ENCODE measurements at regions not wholly inside any gene's neighbourhood (a gene's known extent, or its start where the extent isn't known, plus 50 kb on each side); places are given as distances from the start of the nearest gene placed in this dataset.
"Not testable (repeated sequence)": the region's sequence is repeated elsewhere in the genome, so short reads cannot be mapped to it uniquely, and the experiment has no call there.

- DNase-seq (ENCODE audit: low read depth in 4 of 4, low spot score in 3 of 4), result no peak
Observed at GRCh38 chr1:234835239-234835638, 225.3 kb upstream of the IRF2BP2 start.

GRCh38 chr1:234833646-234834045, 223.7 kb upstream of the IRF2BP2 start:
- no peak for DNase-seq (ENCODE audit: low read depth in 4 of 4, low spot score in 3 of 4)

- no peak for DNase-seq (ENCODE audit: low read depth in 4 of 4, low spot score in 3 of 4)
Observed at GRCh38 chr1:234833118-234833517, 223.1 kb upstream of the IRF2BP2 start.

- DNase-seq (ENCODE audit: low read depth in 4 of 4, low spot score in 3 of 4), result no peak
Observed at GRCh38 chr1:234827656-234828055, 217.7 kb upstream of the IRF2BP2 start.

- no peak for DNase-seq (ENCODE audit: low read depth in 4 of 4, low spot score in 3 of 4)
Observed at GRCh38 chr1:234827181-234827580, 217.2 kb upstream of the IRF2BP2 start.

GRCh38 chr1:234826352-234826751, 216.4 kb upstream of the IRF2BP2 start:
- DNase-seq (ENCODE audit: low read depth in 4 of 4, low spot score in 3 of 4), result no peak

- no peak for DNase-seq (ENCODE audit: low read depth in 4 of 4, low spot score in 3 of 4)
Observed at GRCh38 chr1:234825498-234826165, 215.7 kb upstream of the IRF2BP2 start.

GRCh38 chr1:234824836-234825235, 214.9 kb upstream of the IRF2BP2 start:
- not testable (repeated sequence) for DNase-seq (ENCODE audit: low read depth in 4 of 4, low spot score in 3 of 4)

- no peak for DNase-seq (ENCODE audit: low read depth in 4 of 4, low spot score in 3 of 4)
Observed at GRCh38 chr1:234823191-234824176, 213.5 kb upstream of the IRF2BP2 start.

GRCh38 chr1:234821840-234822239, 211.9 kb upstream of the IRF2BP2 start:
- no peak for DNase-seq (ENCODE audit: low read depth in 4 of 4, low spot score in 3 of 4)

GRCh38 chr1:234820597-234820996, 210.6 kb upstream of the IRF2BP2 start:
- DNase-seq (ENCODE audit: low read depth in 4 of 4, low spot score in 3 of 4), result no peak

GRCh38 chr1:234819845-234820244, 209.9 kb upstream of the IRF2BP2 start:
- not testable (repeated sequence) for DNase-seq (ENCODE audit: low read depth in 4 of 4, low spot score in 3 of 4)

- not testable (repeated sequence) for DNase-seq (ENCODE audit: low read depth in 4 of 4, low spot score in 3 of 4)
Observed at GRCh38 chr1:234818040-234818387, 208.0 kb upstream of the IRF2BP2 start.

- DNase-seq (ENCODE audit: low read depth in 4 of 4, low spot score in 3 of 4), result peak; percentile 73 to 90 (median 74)
Observed at GRCh38 chr1:234817313-234818039, 207.5 kb upstream of the IRF2BP2 start.

- DNase-seq (ENCODE audit: low read depth in 4 of 4, low spot score in 3 of 4), result not testable (repeated sequence)
Observed at GRCh38 chr1:234816864-234817263, 206.9 kb upstream of the IRF2BP2 start.

- not testable (repeated sequence) for DNase-seq (ENCODE audit: low read depth in 4 of 4, low spot score in 3 of 4)
Observed at GRCh38 chr1:234816186-234816851, 206.3 kb upstream of the IRF2BP2 start.

- DNase-seq (ENCODE audit: low read depth in 4 of 4, low spot score in 3 of 4), result not testable (repeated sequence)
Observed at GRCh38 chr1:234815295-234815815, 205.4 kb upstream of the IRF2BP2 start.

- not testable (repeated sequence) for DNase-seq (ENCODE audit: low read depth in 4 of 4, low spot score in 3 of 4)
Observed at GRCh38 chr1:234814235-234814634, 204.3 kb upstream of the IRF2BP2 start.

GRCh38 chr1:234811824-234812223, 201.8 kb upstream of the IRF2BP2 start:
- DNase-seq (ENCODE audit: low read depth in 4 of 4, low spot score in 3 of 4), result not testable (repeated sequence)

GRCh38 chr1:234810726-234811125, 200.7 kb upstream of the IRF2BP2 start:
- DNase-seq (ENCODE audit: low read depth in 4 of 4, low spot score in 3 of 4), result not testable (repeated sequence)
